Osteoblast (primary cell): ENCODE measurements at regions not wholly inside any gene's neighbourhood (a gene's known extent, or its start where the extent isn't known, plus 50 kb on each side); places are given as distances from the start of the nearest gene placed in this dataset.

Experiments
- DNase-seq: peaks from one replicate; pipeline ENCODE4 v3.0.0; 2011; ENCODE audit warnings: low spot score, mixed read lengths; ENCODE audit not compliant: insufficient read length; ENCODE audit errors: missing footprints
- H2AFZ ChIP-seq: 2 replicates; pipeline ENCODE4 v1.6.0; 2011; ENCODE audit warnings: mild to moderate bottlenecking, low read length
- H3K27ac ChIP-seq: 2 replicates; pipeline ENCODE4 v1.5.1; 2011; ENCODE audit warnings: mild to moderate bottlenecking, low read depth, low read length, moderate library complexity
- H3K27me3 ChIP-seq: 2 replicates; pipeline ENCODE4 v1.6.0; 2012; ENCODE audit warnings: mild to moderate bottlenecking, control low read depth, inconsistent platforms, low read length, moderate library complexity; ENCODE audit not compliant: insufficient read depth
- H3K36me3 ChIP-seq: 2 replicates; pipeline ENCODE4 v1.5.1; 2011; ENCODE audit warnings: mild to moderate bottlenecking, low read length, control low read depth, moderate library complexity; ENCODE audit not compliant: insufficient read depth
- H3K4me1 ChIP-seq: 2 replicates; pipeline ENCODE4 v1.5.1; 2011; ENCODE audit warnings: mild to moderate bottlenecking, low read length, control low read depth, moderate library complexity; ENCODE audit not compliant: insufficient read depth
- H3K4me2 ChIP-seq: 2 replicates; pipeline ENCODE4 v1.6.0; 2011; ENCODE audit warnings: mild to moderate bottlenecking, low read length; ENCODE audit not compliant: insufficient read depth
- H3K4me3 ChIP-seq: fragments of 200-600 bp; sonication (generic); 3 replicates; pipeline ENCODE4 v1.5.1; 2012; ENCODE audit warnings: mild to moderate bottlenecking, low read length, inconsistent platforms; ENCODE audit not compliant: insufficient read depth
- H3K79me2 ChIP-seq: 2 replicates; pipeline ENCODE4 v1.6.0; 2012; ENCODE audit warnings: mild to moderate bottlenecking, low read length, control low read depth, inconsistent platforms; ENCODE audit not compliant: insufficient read depth
- H3K9me3 ChIP-seq: 2 replicates; pipeline ENCODE4 v1.5.1; 2011; ENCODE audit warnings: low read depth, low read length, control low read depth
- H4K20me1 ChIP-seq: 2 replicates; pipeline ENCODE4 v1.6.0; 2012; ENCODE audit warnings: mild to moderate bottlenecking, low read length, control low read depth; ENCODE audit not compliant: insufficient read depth
- TF ChIP-seq, protein P1 (sequence below): IDR thresholded peaks from 2 replicates; pipeline ENCODE4 v1.5.1; 2011; ENCODE audit warnings: mild to moderate bottlenecking, low read depth, low read length, moderate library complexity; ENCODE audit errors: extremely low read depth

DNA sequence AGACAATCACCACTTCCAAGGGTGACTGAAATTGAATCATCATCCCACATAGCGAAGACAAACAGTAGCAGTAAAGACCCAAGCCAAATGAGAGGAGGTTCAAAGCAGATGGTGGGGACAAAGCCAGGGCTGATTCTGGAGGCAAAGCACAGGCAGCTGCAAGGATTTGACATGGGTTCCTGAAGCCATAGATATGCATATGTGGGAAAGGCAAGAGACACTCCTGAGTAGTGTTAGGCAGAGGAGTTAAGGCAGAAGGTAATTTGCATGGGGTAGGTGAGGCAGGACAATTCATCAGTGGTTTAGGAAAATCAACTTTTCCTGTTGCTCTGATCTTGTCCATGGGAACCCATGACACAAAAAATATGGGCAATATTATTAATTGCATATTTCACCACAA, 462.8 kb downstream of the FAM181B start:
- H3K4me1 ChIP-seq = no peaks in the 10 kb centered on the region
- TF ChIP-seq, protein P1, sequence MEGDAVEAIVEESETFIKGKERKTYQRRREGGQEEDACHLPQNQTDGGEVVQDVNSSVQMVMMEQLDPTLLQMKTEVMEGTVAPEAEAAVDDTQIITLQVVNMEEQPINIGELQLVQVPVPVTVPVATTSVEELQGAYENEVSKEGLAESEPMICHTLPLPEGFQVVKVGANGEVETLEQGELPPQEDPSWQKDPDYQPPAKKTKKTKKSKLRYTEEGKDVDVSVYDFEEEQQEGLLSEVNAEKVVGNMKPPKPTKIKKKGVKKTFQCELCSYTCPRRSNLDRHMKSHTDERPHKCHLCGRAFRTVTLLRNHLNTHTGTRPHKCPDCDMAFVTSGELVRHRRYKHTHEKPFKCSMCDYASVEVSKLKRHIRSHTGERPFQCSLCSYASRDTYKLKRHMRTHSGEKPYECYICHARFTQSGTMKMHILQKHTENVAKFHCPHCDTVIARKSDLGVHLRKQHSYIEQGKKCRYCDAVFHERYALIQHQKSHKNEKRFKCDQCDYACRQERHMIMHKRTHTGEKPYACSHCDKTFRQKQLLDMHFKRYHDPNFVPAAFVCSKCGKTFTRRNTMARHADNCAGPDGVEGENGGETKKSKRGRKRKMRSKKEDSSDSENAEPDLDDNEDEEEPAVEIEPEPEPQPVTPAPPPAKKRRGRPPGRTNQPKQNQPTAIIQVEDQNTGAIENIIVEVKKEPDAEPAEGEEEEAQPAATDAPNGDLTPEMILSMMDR = no peak
- H3K4me2 ChIP-seq = no peak overlapping the region
- H3K79me2 ChIP-seq = no peaks in the 10 kb centered on the region
- H3K27me3 ChIP-seq = no peaks in the 10 kb centered on the region
- no peaks in the 10 kb centered on the region for H3K9me3 ChIP-seq
- peak; percentile 29 for DNase-seq
- no peak overlapping the region for H3K27ac ChIP-seq
- no peak overlapping the region for H2AFZ ChIP-seq
- H3K36me3 ChIP-seq = no peaks in the 10 kb centered on the region
- H3K4me3 ChIP-seq = no peak overlapping the region
- H4K20me1 ChIP-seq = no peaks in the 10 kb centered on the region

DNA sequence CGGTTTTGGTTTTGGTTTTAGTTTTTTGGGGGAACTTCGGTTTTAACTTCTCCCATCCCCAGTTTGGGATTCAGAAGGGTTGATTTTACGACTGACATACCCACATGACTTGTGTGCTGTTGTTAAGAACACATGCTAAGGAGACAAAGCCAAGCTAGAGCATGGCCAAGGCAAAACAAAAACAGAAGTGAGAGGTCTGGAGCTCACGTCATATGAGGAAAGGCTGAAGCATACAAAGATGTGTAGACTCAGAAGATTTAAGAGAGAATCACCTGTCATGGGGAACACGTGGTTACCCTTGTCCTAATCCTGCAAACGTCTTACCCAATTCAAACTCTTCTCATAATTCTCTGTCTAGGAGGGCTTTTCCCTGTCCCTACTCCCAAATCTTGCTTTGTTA, 465.0 kb downstream of the FAM181B start:
- DNase-seq = no peak
- H4K20me1 ChIP-seq = no peaks in the 10 kb centered on the region
- TF ChIP-seq, protein P1 = no peak
- no peak overlapping the region for H3K27ac ChIP-seq
- H3K36me3 ChIP-seq = no peaks in the 10 kb centered on the region
- no peak overlapping the region for H2AFZ ChIP-seq
- H3K4me1 ChIP-seq = no peaks in the 10 kb centered on the region
- no peaks in the 10 kb centered on the region for H3K27me3 ChIP-seq
- H3K4me2 ChIP-seq = no peak overlapping the region
- H3K79me2 ChIP-seq = no peaks in the 10 kb centered on the region
- no peak overlapping the region for H3K4me3 ChIP-seq
- no peaks in the 10 kb centered on the region for H3K9me3 ChIP-seq

DNA sequence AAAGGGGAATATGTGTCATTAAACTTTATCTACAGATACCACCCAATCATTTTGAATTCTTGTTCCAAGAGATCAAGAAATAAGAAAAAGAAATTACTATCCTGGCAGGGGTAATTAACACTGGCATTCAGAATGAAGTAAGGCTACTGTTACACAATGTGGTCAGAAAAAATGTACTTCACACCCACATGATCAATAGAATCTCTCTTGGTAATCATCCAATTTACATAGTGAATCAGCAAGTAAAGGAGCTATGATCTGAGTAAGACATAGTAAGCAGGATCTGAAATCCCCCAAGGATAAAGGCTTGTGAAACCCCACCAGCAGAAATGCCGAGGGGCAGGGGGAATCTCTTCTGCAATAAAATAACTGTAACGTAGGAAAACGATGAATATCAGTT, 466.5 kb downstream of the FAM181B start:
- TF ChIP-seq, protein P1 = no peak
- H4K20me1 ChIP-seq = no peaks in the 10 kb centered on the region

DNA sequence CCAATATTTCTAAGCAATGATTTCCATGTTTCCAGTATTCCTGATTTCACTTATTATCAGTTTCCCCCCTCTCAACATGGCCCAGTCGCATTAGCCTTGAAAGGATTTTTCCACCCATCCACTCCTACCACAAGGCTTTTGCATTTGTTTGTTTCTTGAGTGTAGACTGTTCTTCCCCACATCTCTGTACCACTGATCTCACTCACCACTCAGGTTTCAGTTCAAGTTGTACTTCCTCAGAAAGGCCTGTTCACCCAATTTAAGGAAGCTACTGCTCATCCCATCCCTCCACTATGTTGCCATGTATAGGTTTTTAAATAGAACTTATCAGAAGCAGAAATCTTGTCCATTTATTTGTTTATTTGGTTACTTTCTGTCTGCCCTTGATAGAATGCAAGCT, 472.3 kb downstream of the FAM181B start:
- no peak for DNase-seq
- Histone ChIP-seq H3K4me2 (no peak overlapping the region), H3K36me3 (no peaks in the 10 kb centered on the region), H3K9me3 (no peaks in the 10 kb centered on the region), H4K20me1 (no peaks in the 10 kb centered on the region), H2AFZ (no peak overlapping the region), H3K27ac (no peak overlapping the region), H3K27me3 (no peaks in the 10 kb centered on the region), H3K79me2 (no peaks in the 10 kb centered on the region), H3K4me1 (no peaks in the 10 kb centered on the region), H3K4me3 (no peak overlapping the region)
- TF ChIP-seq, protein P1 = no peak

More for the DNA sequence above, 466.5 kb downstream of the FAM181B start:
- no peak for DNase-seq
- Histone ChIP-seq H3K4me3 (no peak overlapping the region), H3K27ac (no peak overlapping the region), H3K36me3 (no peaks in the 10 kb centered on the region), H3K79me2 (no peaks in the 10 kb centered on the region), H3K9me3 (no peaks in the 10 kb centered on the region), H2AFZ (no peak overlapping the region), H3K4me2 (no peak overlapping the region), H3K27me3 (no peaks in the 10 kb centered on the region), H3K4me1 (no peaks in the 10 kb centered on the region)
